GM12892 (cell line): ENCODE measurements at regions not wholly inside any gene's neighbourhood (a gene's known extent, or its start where the extent isn't known, plus 50 kb on each side); places are given as distances from the start of the nearest gene placed in this dataset.

ENCODE experiments used
- DNase-seq: peaks from one replicate; pipeline ENCODE4 v3.0.0; 2011; ENCODE audit not compliant: insufficient read length
- FAIRE-seq: peaks from 2 replicates; lab custom pipeline; 2011; peaks lifted over from hg19 to GRCh38; lab: Jason Lieb, UNC
- POLR2A ChIP-seq: IDR thresholded peaks from 2 replicates; pipeline ENCODE4 v1.6.1; 2011; ENCODE audit warnings: low read depth, low read length, control low read depth
- POLR2AphosphoS5 ChIP-seq: IDR thresholded peaks from 2 replicates; pipeline ENCODE4 v1.6.1; 2011; ENCODE audit warnings: low read depth, low read length, control low read depth
- TAF1 ChIP-seq: IDR thresholded peaks from 2 replicates; pipeline ENCODE4 v1.6.1; 2011; ENCODE audit warnings: low read depth, mild to moderate bottlenecking, control low read depth, low read length, borderline replicate concordance

- no peak for FAIRE-seq
Observed at GRCh38 chr2:220000080-220000479, 372.6 kb downstream of the SLC4A3 start.

GRCh38 chr2:220000586-220000985 is 373.2 kb downstream of the SLC4A3 start:
- TF ChIP-seq POLR2AphosphoS5 (no peak), POLR2A (no peak), TAF1 (no peak)
- DNase-seq (no peak), FAIRE-seq (no peak)

More at GRCh38 chr2:220000080-220000479, 372.6 kb downstream of the SLC4A3 start:
- no peak for DNase-seq
- no peak for TF ChIP-seq TAF1
- TF ChIP-seq POLR2A = no peak
- no peak for TF ChIP-seq POLR2AphosphoS5

- DNase-seq (no peak), FAIRE-seq (no peak)
- no peak for TF ChIP-seq TAF1
- TF ChIP-seq POLR2A = no peak
- no peak for TF ChIP-seq POLR2AphosphoS5
Observed at GRCh38 chr2:220001751-220002150, 374.3 kb downstream of the SLC4A3 start.

GRCh38 chr2:220002251-220002650 is 374.8 kb downstream of the SLC4A3 start:
- FAIRE-seq = no peak
- no peak for DNase-seq
- no peak for TF ChIP-seq TAF1
- no peak for TF ChIP-seq POLR2AphosphoS5

GRCh38 chr2:220002699-220003098 is 375.3 kb downstream of the SLC4A3 start:
- no peak for DNase-seq
- TF ChIP-seq POLR2AphosphoS5 (no peak), TAF1 (no peak), POLR2A (no peak)
- no peak for FAIRE-seq

GRCh38 chr2:220005362-220005761 is 377.9 kb downstream of the SLC4A3 start:
- TF ChIP-seq TAF1 = no peak
- no peak for TF ChIP-seq POLR2AphosphoS5
- TF ChIP-seq POLR2A = no peak
- no peak for DNase-seq
- no peak for FAIRE-seq

GRCh38 chr2:220006152-220006621 is 378.8 kb downstream of the SLC4A3 start:
- no peak for FAIRE-seq
- TF ChIP-seq TAF1 = no peak
- TF ChIP-seq POLR2AphosphoS5 = no peak
- no peak for TF ChIP-seq POLR2A
- no peak for DNase-seq

GRCh38 chr2:220011859-220012258 is 384.4 kb downstream of the SLC4A3 start:
- no peak for DNase-seq
- TF ChIP-seq POLR2A (no peak), TAF1 (no peak), POLR2AphosphoS5 (no peak)
- FAIRE-seq = no peak

GRCh38 chr2:220014961-220015360 is 387.5 kb downstream of the SLC4A3 start:
- no peak for DNase-seq
- TF ChIP-seq POLR2A (no peak), TAF1 (no peak), POLR2AphosphoS5 (no peak)
- no peak for FAIRE-seq

GRCh38 chr2:220015576-220015975 is 388.1 kb downstream of the SLC4A3 start:
- TF ChIP-seq POLR2A (no peak), POLR2AphosphoS5 (no peak), TAF1 (no peak)
- FAIRE-seq = no peak
- no peak for DNase-seq

- no peak for TF ChIP-seq TAF1
- no peak for TF ChIP-seq POLR2AphosphoS5
- no peak for TF ChIP-seq POLR2A
- no peak for FAIRE-seq
- DNase-seq = no peak
Observed at GRCh38 chr2:220025207-220025606, 397.8 kb downstream of the SLC4A3 start.

GRCh38 chr2:220029013-220029412 is 401.6 kb downstream of the SLC4A3 start:
- FAIRE-seq = no peak
- no peak for DNase-seq
- no peak for TF ChIP-seq POLR2AphosphoS5
- TF ChIP-seq TAF1 = no peak
- TF ChIP-seq POLR2A = no peak
